IMR-90 (cell line): ENCODE measurements at regions not wholly inside any gene's neighbourhood (a gene's known extent, or its start where the extent isn't known, plus 50 kb on each side); places are given as distances from the start of the nearest gene placed in this dataset.

Source experiments
- ATAC-seq: fragments of 200-7000 bp; cut with Tn5 transposase; 2 replicates; pipeline ENCODE4 v1.9.1; 2020; ENCODE audit warnings: low read depth, mild to moderate bottlenecking, moderate library complexity
- BruUV-seq: library from RNA; stranded (reverse); fragments of 400-500 nt; replicated peaks from 2 replicates; lab custom pipeline; 2021; lab: Mats Ljungman, UMichigan
- CTCF ChIA-PET: fragments of 300-600 bp; formaldehyde crosslinking; extraction: SDS; loops from one replicate; lab custom pipeline; 2021; ENCODE audit warnings: antibody characterized with exemption; lab: Yijun Ruan, JAX
- POLR2A ChIA-PET: fragments of 300-600 bp; sonication (Branson Sonifier 250); formaldehyde crosslinking; loops from one replicate; lab custom pipeline; 2022; ENCODE audit warnings: antibody characterized with exemption; ENCODE audit not compliant: unreplicated experiment; lab: Charles Lee
- DNase-seq: peaks from one replicate; pipeline ENCODE4 v3.0.0; 2013
- H2AFZ ChIP-seq: replicated peaks from 2 replicates; pipeline ENCODE3; 2013; ENCODE audit warnings: low read length, mild to moderate bottlenecking; ENCODE audit not compliant: poor library complexity
- H2AK5ac ChIP-seq: 2 replicates; pipeline ENCODE4 v1.6.1; 2013; ENCODE audit warnings: low read depth, low read length, inconsistent platforms
- H2AK9ac ChIP-seq: replicated peaks from 2 replicates; pipeline ENCODE3; 2013; ENCODE audit warnings: mild to moderate bottlenecking, low read depth, low read length, moderate library complexity; ENCODE audit not compliant: poor library complexity
- H2BK120ac ChIP-seq: 2 replicates; pipeline ENCODE4 v1.6.1; 2013; ENCODE audit warnings: low read depth, low read length, inconsistent platforms
- H2BK15ac ChIP-seq: 3 replicates; pipeline ENCODE4 v1.6.1; 2013; ENCODE audit warnings: low read depth, low read length, inconsistent platforms
- H2BK20ac ChIP-seq: 2 replicates; pipeline ENCODE4 v1.6.1; 2013; ENCODE audit warnings: low read depth, mild to moderate bottlenecking, inconsistent platforms, low read length, moderate library complexity
- H2BK5ac ChIP-seq: 2 replicates; pipeline ENCODE4 v1.6.1; 2013; ENCODE audit warnings: mild to moderate bottlenecking, low read depth, low read length, inconsistent platforms; ENCODE audit not compliant: poor library complexity, severe bottlenecking
- H3K14ac ChIP-seq: replicated peaks from 2 replicates; pipeline ENCODE4 v1.6.1; 2013; ENCODE audit warnings: low read depth, low read length, inconsistent platforms
- H3K18ac ChIP-seq: 2 replicates; pipeline ENCODE4 v1.6.1; 2013; ENCODE audit warnings: low read depth, low read length, control low read depth
- H3K23ac ChIP-seq: 2 replicates; pipeline ENCODE4 v1.6.1; 2013; ENCODE audit warnings: low read depth, low read length, inconsistent platforms
- H3K27ac ChIP-seq: 2 replicates; pipeline ENCODE4 v1.5.1; 2013; ENCODE audit warnings: mild to moderate bottlenecking, control low read depth, low read length; ENCODE audit not compliant: insufficient read depth
- H3K27me3 ChIP-seq: 2 replicates; pipeline ENCODE4 v1.6.1; 2013; ENCODE audit warnings: low read length; ENCODE audit not compliant: control insufficient read depth, insufficient read depth
- H3K36me3 ChIP-seq: 2 replicates; pipeline ENCODE4 v1.6.1; 2013; ENCODE audit warnings: low read length, mixed read lengths; ENCODE audit not compliant: control insufficient read depth, insufficient read depth
- H3K4ac ChIP-seq: 2 replicates; pipeline ENCODE4 v1.6.1; 2013; ENCODE audit warnings: low read depth, low read length, inconsistent platforms
- H3K4me1 ChIP-seq: 2 replicates; pipeline ENCODE4 v1.6.1; 2013; ENCODE audit warnings: low read length, mixed read lengths; ENCODE audit not compliant: control insufficient read depth, insufficient read depth
- H3K4me2 ChIP-seq: 2 replicates; pipeline ENCODE4 v1.6.1; 2013; ENCODE audit warnings: low read depth, mild to moderate bottlenecking, control low read depth, low read length, moderate library complexity
- H3K4me3 ChIP-seq: 2 replicates; pipeline ENCODE4 v1.5.1; 2013; ENCODE audit warnings: low read depth, mild to moderate bottlenecking, control low read depth, low read length, moderate library complexity; ENCODE audit not compliant: insufficient read depth
- H3K56ac ChIP-seq: 2 replicates; pipeline ENCODE4 v1.6.1; 2013; ENCODE audit warnings: low read length, inconsistent platforms; ENCODE audit not compliant: insufficient read depth; ENCODE audit errors: extremely low read depth
- H3K79me1 ChIP-seq, 2 experiments: 2 replicates each; pipeline ENCODE4 v1.6.1; 2013; ENCODE audit warnings: low read length in 2 of 2, inconsistent platforms in 1 of 2, low read depth in 1 of 2
- H3K9ac ChIP-seq: 2 replicates; pipeline ENCODE4 v1.6.1; 2013; ENCODE audit warnings: low read depth, low read length, control low read depth
- H3K9me1 ChIP-seq: 2 replicates; pipeline ENCODE4 v1.6.1; 2013; ENCODE audit warnings: low read length, inconsistent platforms; ENCODE audit not compliant: insufficient read depth
- H3K9me3 ChIP-seq: 2 replicates; pipeline ENCODE4 v1.6.1; 2013; ENCODE audit warnings: low read length; ENCODE audit not compliant: control insufficient read depth, insufficient read depth
- H4K20me1 ChIP-seq: 2 replicates; pipeline ENCODE4 v1.6.1; 2013; ENCODE audit warnings: low read length, inconsistent platforms; ENCODE audit not compliant: insufficient read depth
- H4K5ac ChIP-seq: 2 replicates; pipeline ENCODE4 v1.6.1; 2013; ENCODE audit warnings: mild to moderate bottlenecking, low read depth, low read length, control low read depth
- H4K8ac ChIP-seq, 2 experiments: 2 replicates each; pipeline ENCODE4 v1.6.1; 2013; ENCODE audit warnings: low read depth in 2 of 2, low read length in 2 of 2, control low read depth in 1 of 2, inconsistent platforms in 1 of 2
- H4K91ac ChIP-seq: 2 replicates; pipeline ENCODE4 v1.6.1; 2013; ENCODE audit warnings: low read depth, low read length, inconsistent platforms; ENCODE audit not compliant: insufficient read depth
- CEBPB ChIP-seq: IDR thresholded peaks from 2 replicates; pipeline ENCODE4 v1.6.1; 2012; ENCODE audit warnings: low read depth, low read length, improper control_type of control experiment
- POLR2A ChIP-seq: IDR thresholded peaks from 2 replicates; pipeline ENCODE4 v1.6.1; 2012; ENCODE audit warnings: mild to moderate bottlenecking, low read depth, low read length
- RCOR1 ChIP-seq: IDR thresholded peaks from 2 replicates; pipeline ENCODE4 v1.6.1; 2012; ENCODE audit warnings: mild to moderate bottlenecking, low read length, improper control_type of control experiment; ENCODE audit not compliant: insufficient replicate concordance
- WGBS, 2 experiments: methylation state at CpG; one replicate each; pipeline versions ENCODE4 v1.1.5 to v1.1.7; 2013; ENCODE audit warnings: missing lambda C conversion rate in 2 of 2; ENCODE audit not compliant: insufficient read length in 1 of 2; ENCODE audit errors: extremely low coverage in 2 of 2; 5-methylcytosine and 5-hydroxymethylcytosine counted together
- dilution Hi-C: fragments of 300-500 bp; cut with HindIII; formaldehyde crosslinking; loops from one replicate; pipeline ENCODE4 v1.14.3; 2018; ENCODE audit warnings: low sequenced_read_pairs; ENCODE audit not compliant: unreplicated experiment
- in situ Hi-C: fragments of 300-500 bp; cut with MboI; formaldehyde crosslinking; loops from 3 replicates; pipeline ENCODE4 v1.14.3; 2019; ENCODE audit warnings: low sequenced_read_pairs, inconsistent platforms, mixed read lengths
- intact Hi-C: fragments of 100-400 bp; cut with micrococcal nuclease; formaldehyde crosslinking; loops from 2 replicates; pipeline ENCODE4 v1.10.0; 2022

DNA sequence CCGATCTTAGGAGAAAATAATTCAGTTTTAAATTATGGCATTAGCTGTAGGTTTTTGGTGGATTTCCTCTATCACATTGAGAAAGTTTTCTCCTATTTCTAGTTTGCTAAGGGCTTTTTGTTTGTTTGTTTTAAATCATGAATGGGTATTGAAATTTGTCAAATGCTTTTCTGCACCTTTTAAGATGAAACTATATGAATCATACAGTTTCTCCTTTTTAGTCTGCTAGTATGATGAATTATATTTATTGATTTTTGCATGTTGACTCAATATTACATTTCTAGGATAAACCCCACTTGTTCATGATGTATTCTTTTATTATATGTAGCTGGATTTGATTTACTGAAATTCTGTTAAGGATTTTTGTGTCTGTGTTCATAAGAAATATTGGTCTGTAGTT, 70.3 kb upstream of the PIP4K2A start:
- dilution Hi-C loops = no loop called here
- ATAC-seq (no peak), DNase-seq (no peak)
- ChIA-PET CTCF (interaction anchor here (1.4 kb wide), 1 partner anchor 8 kb away, joined by 5 read pairs; no protein-coding TSS in a partner anchor), POLR2A (no interaction called here)
- no peaks in the 10 kb centered on the region for H3K79me1 ChIP-seq
- no peak overlapping the region for H2AFZ ChIP-seq
- no peak for TF ChIP-seq POLR2A
- no peak for TF ChIP-seq RCOR1
- TF ChIP-seq CEBPB = no peak
- H4K5ac ChIP-seq = no peak overlapping the region
- no peaks in the 10 kb centered on the region for H3K36me3 ChIP-seq
- intact Hi-C loops = no loop called here
- H2AK5ac ChIP-seq = no peak overlapping the region
- no peaks in the 10 kb centered on the region for H3K4me1 ChIP-seq
- no peak overlapping the region for H2AK9ac ChIP-seq
- no peak overlapping the region for H2BK120ac ChIP-seq
- H3K4me3 ChIP-seq = no peak overlapping the region
- in situ Hi-C loops = no loop called here
- H3K56ac ChIP-seq = no peak overlapping the region
- no peaks in the 10 kb centered on the region for H3K9me1 ChIP-seq
- H3K18ac ChIP-seq = no peak overlapping the region
- no peak overlapping the region for H2BK20ac ChIP-seq
- H4K20me1 ChIP-seq = no peaks in the 10 kb centered on the region
- no peak overlapping the region for H4K8ac ChIP-seq
- WGBS, 2 experiments = no CpG with 5 or more reads among the region's 1 CpG
- H3K23ac ChIP-seq = no peak overlapping the region
- H3K27ac ChIP-seq = no peak overlapping the region
- no peak overlapping the region for H3K14ac ChIP-seq
- no peak overlapping the region for H3K4me2 ChIP-seq
- no peak overlapping the region for H2BK5ac ChIP-seq
- no peak overlapping the region for H4K91ac ChIP-seq
- no peak overlapping the region for H3K4ac ChIP-seq
- H3K9ac ChIP-seq = no peak overlapping the region
- BruUV-seq = no TSS peak
- H3K9me3 ChIP-seq = no peaks in the 10 kb centered on the region
- H3K27me3 ChIP-seq = no peaks in the 10 kb centered on the region; the same call in 1 of the 2 replicates
- H2BK15ac ChIP-seq = no peak overlapping the region
